Ectodermal cell (in vitro differentiated cells): ENCODE measurements at regions not wholly inside any gene's neighbourhood (a gene's known extent, or its start where the extent isn't known, plus 50 kb on each side); places are given as distances from the start of the nearest gene placed in this dataset.

Source experiments
- H3K27ac ChIP-seq: 2 replicates; pipeline ENCODE4 v1.7.0; 2013; ENCODE audit warnings: mild to moderate bottlenecking, low read depth, low read length; ENCODE audit not compliant: insufficient read depth, poor library complexity, severe bottlenecking
- H3K27me3 ChIP-seq: 2 replicates; pipeline ENCODE4 v1.7.0; 2013; ENCODE audit warnings: mild to moderate bottlenecking, low read length; ENCODE audit not compliant: insufficient read depth, control insufficient read depth, poor library complexity, severe bottlenecking
- H3K36me3 ChIP-seq: one replicate; pipeline ENCODE4 v1.7.0; 2013; ENCODE audit warnings: low read length; ENCODE audit not compliant: control insufficient read depth, insufficient read depth
- H3K4me1 ChIP-seq: one replicate; pipeline ENCODE4 v1.7.0; 2013; ENCODE audit warnings: low read length; ENCODE audit not compliant: control insufficient read depth, insufficient read depth
- H3K4me3 ChIP-seq: 2 replicates; pipeline ENCODE4 v1.7.0; 2013; ENCODE audit warnings: low read depth, low read length, control low read depth; ENCODE audit not compliant: insufficient read depth
- H3K9me3 ChIP-seq: 2 replicates; pipeline ENCODE4 v1.7.0; 2013; ENCODE audit warnings: mild to moderate bottlenecking, low read length, moderate library complexity; ENCODE audit not compliant: control insufficient read depth
- WGBS, 2 experiments: methylation state at CpG; one replicate each; pipeline ENCODE4 v1.1.7; 2013; ENCODE audit warnings: missing lambda C conversion rate in 2 of 2; 5-methylcytosine and 5-hydroxymethylcytosine counted together

- Histone ChIP-seq H3K4me1 (no peaks in the 10 kb centered on the region), H3K4me3 (no peak overlapping the region), H3K27ac (no peak overlapping the region), H3K9me3 (no peaks in the 10 kb centered on the region), H3K36me3 (no peaks in the 10 kb centered on the region), H3K27me3 (no peaks in the 10 kb centered on the region)
- WGBS, 2 experiments = 95 to 98% methylated on average over 4 of the region's 4 CpGs
Observed at GRCh38 chr10:9807846-9808245, 1209.8 kb upstream of the CELF2 start.

GRCh38 chr10:9811601-9812000 is 1206.1 kb upstream of the CELF2 start:
- no peaks in the 10 kb centered on the region for H3K9me3 ChIP-seq
- WGBS, 2 experiments = 80 to 88% methylated on average over 1 to 4 of the region's 4 CpGs
- H3K36me3 ChIP-seq = no peaks in the 10 kb centered on the region
- H3K4me3 ChIP-seq = no peak overlapping the region
- H3K4me1 ChIP-seq = no peaks in the 10 kb centered on the region
- H3K27ac ChIP-seq = no peak overlapping the region
- H3K27me3 ChIP-seq = no peaks in the 10 kb centered on the region

- Histone ChIP-seq H3K4me1 (no peaks in the 10 kb centered on the region), H3K4me3 (no peak overlapping the region), H3K9me3 (no peaks in the 10 kb centered on the region), H3K27ac (no peak overlapping the region), H3K27me3 (no peaks in the 10 kb centered on the region), H3K36me3 (no peaks in the 10 kb centered on the region)
- 93 to 96% methylated on average over 1 of the region's 1 CpG for WGBS, 2 experiments
Observed at GRCh38 chr10:9814285-9814864, 1203.3 kb upstream of the CELF2 start.

- no peaks in the 10 kb centered on the region for H3K9me3 ChIP-seq
- no peak overlapping the region for H3K4me3 ChIP-seq
- 92 to 95% methylated on average over 4 of the region's 4 CpGs for WGBS, 2 experiments
- no peaks in the 10 kb centered on the region for H3K4me1 ChIP-seq
- H3K27me3 ChIP-seq = no peaks in the 10 kb centered on the region
- no peaks in the 10 kb centered on the region for H3K36me3 ChIP-seq
- H3K27ac ChIP-seq = no peak overlapping the region
Observed at GRCh38 chr10:9819756-9820494, 1197.7 kb upstream of the CELF2 start.

- Histone ChIP-seq H3K9me3 (no peaks in the 10 kb centered on the region), H3K27me3 (no peaks in the 10 kb centered on the region)
- 80 to 100% methylated on average over 1 of the region's 1 CpG for WGBS, 2 experiments
Observed at GRCh38 chr10:9823268-9823930, 1194.3 kb upstream of the CELF2 start.

GRCh38 chr10:9824631-9825071 is 1193.0 kb upstream of the CELF2 start:
- no peaks in the 10 kb centered on the region for H3K36me3 ChIP-seq
- 90 to 93% methylated on average over 5 of the region's 5 CpGs for WGBS, 2 experiments
- no peaks in the 10 kb centered on the region for H3K4me1 ChIP-seq
- no peaks in the 10 kb centered on the region for H3K9me3 ChIP-seq
- H3K27me3 ChIP-seq = no peaks in the 10 kb centered on the region
- no peak overlapping the region for H3K27ac ChIP-seq
- no peak overlapping the region for H3K4me3 ChIP-seq

More at GRCh38 chr10:9823268-9823930, 1194.3 kb upstream of the CELF2 start:
- H3K4me1 ChIP-seq = no peaks in the 10 kb centered on the region
- H3K4me3 ChIP-seq = no peak overlapping the region
- H3K27ac ChIP-seq = no peak overlapping the region
- no peaks in the 10 kb centered on the region for H3K36me3 ChIP-seq

- no peak overlapping the region for H3K4me3 ChIP-seq
- H3K36me3 ChIP-seq = no peaks in the 10 kb centered on the region
- no peaks in the 10 kb centered on the region for H3K4me1 ChIP-seq
- no peaks in the 10 kb centered on the region for H3K9me3 ChIP-seq
- H3K27me3 ChIP-seq = no peaks in the 10 kb centered on the region
- H3K27ac ChIP-seq = no peak overlapping the region
- 87% methylated on average over 5 to 8 of the region's 8 CpGs for WGBS, 2 experiments
Observed at GRCh38 chr10:9825491-9826018, 1192.1 kb upstream of the CELF2 start.

GRCh38 chr10:9828110-9828509 is 1189.6 kb upstream of the CELF2 start:
- Histone ChIP-seq H3K4me3 (no peak overlapping the region), H3K4me1 (no peaks in the 10 kb centered on the region), H3K36me3 (no peaks in the 10 kb centered on the region), H3K27me3 (no peaks in the 10 kb centered on the region), H3K9me3 (no peaks in the 10 kb centered on the region), H3K27ac (no peak overlapping the region)
- 90 to 100% methylated on average over 1 to 2 of the region's 4 CpGs for WGBS, 2 experiments

GRCh38 chr10:9833942-9834341 is 1183.7 kb upstream of the CELF2 start:
- Histone ChIP-seq H3K36me3 (no peaks in the 10 kb centered on the region), H3K4me1 (no peaks in the 10 kb centered on the region), H3K9me3 (no peaks in the 10 kb centered on the region), H3K27ac (no peak overlapping the region), H3K4me3 (no peak overlapping the region), H3K27me3 (peaks cover 3% of the 10 kb centered on the region)
- 18 to 53% methylated on average over 3 of the region's 3 CpGs for WGBS, 2 experiments

- H3K27me3 ChIP-seq = peaks cover 3% of the 10 kb centered on the region
- H3K27ac ChIP-seq = no peak overlapping the region
- H3K4me1 ChIP-seq = no peaks in the 10 kb centered on the region
- H3K4me3 ChIP-seq = no peak overlapping the region
- H3K9me3 ChIP-seq = no peaks in the 10 kb centered on the region
- H3K36me3 ChIP-seq = no peaks in the 10 kb centered on the region
- 64 to 78% methylated on average over 1 of the region's 1 CpG for WGBS, 2 experiments
Observed at GRCh38 chr10:9834434-9834833, 1183.2 kb upstream of the CELF2 start.
